ENCODE measurements at regions not wholly inside any gene's neighbourhood (a gene's known extent, or its start where the extent isn't known, plus 50 kb on each side); places are given as distances from the start of the nearest gene placed in this dataset.

GRCh38 chr10:29713450-29713849 lies 78.7 kb upstream of the SVIL start:
- Histone ChIP-seq H3K36me3 (ENCODE audit: insufficient read depth in 1 of 2, low read depth in 1 of 2) (peaks cover 0 to 13% of the 10 kb centered on the region in 2 donors), H3K4me1 (peaks cover 42% of the 10 kb centered on the region), H3K9me3 (no peaks in the 10 kb centered on the region), H3K27ac (no peak overlapping the region), H3K4me3 (no peak overlapping the region), H3K27me3 (ENCODE audit: insufficient read depth in 3 of 3, low read length in 2 of 3) (no peaks in the 10 kb centered on the region)
- DNase-seq (no peak), ATAC-seq (no peak)
- 60 to 75% (median 62%) methylated on average over 2 of the region's 2 CpGs for WGBS, 3 donors
- TF ChIP-seq CTCF (IDR thresholded peaks at IDR 0.05), result no peak
- intact Hi-C loops (cut with DNase I), result loop anchor here in 1 of 2 donors (5.0 kb wide), 1 partner anchor 51 kb away; no protein-coding TSS in a partner anchor

- peak overlapping the region; percentile 2 for H3K27ac ChIP-seq
- intact Hi-C loops (cut with DNase I), result loop anchor here in 1 of 2 donors (5.0 kb wide), 1 partner anchor 50 kb away; no protein-coding TSS in a partner anchor
- peak; percentile 59 to 75 (median 62) for ATAC-seq
Observed at GRCh38 chr10:29712108-29712507, 77.3 kb upstream of the SVIL start.

GRCh38 chr10:29710128-29710527 lies 75.4 kb upstream of the SVIL start:
- Histone ChIP-seq H3K27me3 (ENCODE audit: insufficient read depth in 3 of 3, low read length in 2 of 3) (no peaks in the 10 kb centered on the region), H3K27ac (no peak overlapping the region), H3K4me3 (no peak overlapping the region), H3K4me1 (peaks cover 27% of the 10 kb centered on the region), H3K36me3 (ENCODE audit: insufficient read depth in 1 of 2, low read depth in 1 of 2) (peaks cover 0 to 27% of the 10 kb centered on the region in 2 donors), H3K9me3 (no peaks in the 10 kb centered on the region)
- TF ChIP-seq CTCF (IDR thresholded peaks at IDR 0.05), result no peak
- ATAC-seq (no peak), DNase-seq (no peak)
- 72 to 97% (median 75%) methylated on average over 8 of the region's 8 CpGs for WGBS, 3 donors
- intact Hi-C loops (cut with DNase I), result loop anchor here in 1 of 2 donors (5.0 kb wide), 1 partner anchor 48 kb away; no protein-coding TSS in a partner anchor

More at GRCh38 chr10:29712108-29712507, 77.3 kb upstream of the SVIL start:
- Histone ChIP-seq H3K4me3 (no peak overlapping the region), H3K27me3 (ENCODE audit: insufficient read depth in 3 of 3, low read length in 2 of 3) (no peaks in the 10 kb centered on the region), H3K36me3 (ENCODE audit: insufficient read depth in 1 of 2, low read depth in 1 of 2) (peaks cover 0 to 14% of the 10 kb centered on the region in 2 donors), H3K9me3 (no peaks in the 10 kb centered on the region), H3K4me1 (peaks cover 42% of the 10 kb centered on the region)
- no peak for TF ChIP-seq CTCF (IDR thresholded peaks at IDR 0.05)
- WGBS, 3 donors, result 26 to 36% (median 32%) methylated on average over 7 of the region's 7 CpGs
- DNase-seq, result no peak

- Histone ChIP-seq H3K9me3 (no peaks in the 10 kb centered on the region), H3K27me3 (ENCODE audit: insufficient read depth in 3 of 3, low read length in 2 of 3) (no peaks in the 10 kb centered on the region), H3K36me3 (ENCODE audit: insufficient read depth in 1 of 2, low read depth in 1 of 2) (peaks cover 0 to 29% of the 10 kb centered on the region in 2 donors), H3K4me3 (no peak overlapping the region), H3K4me1 (peaks cover 26% of the 10 kb centered on the region), H3K27ac (no peak overlapping the region)
- ATAC-seq (peak in 3 of 4 donors; percentile 5 to 23 (median 11)), DNase-seq (no peak)
- TF ChIP-seq CTCF (IDR thresholded peaks at IDR 0.05), result no peak
- intact Hi-C loops (cut with DNase I), result loop anchor here in 1 of 2 donors (5.0 kb wide), 1 partner anchor 47 kb away; no protein-coding TSS in a partner anchor
- 78 to 87% (median 83%) methylated on average over 13 of the region's 13 CpGs for WGBS, 3 donors
Observed at GRCh38 chr10:29709484-29710002, 74.8 kb upstream of the SVIL start.

- intact Hi-C loops (cut with DNase I), result no loop called here
- H3K36me3 ChIP-seq (ENCODE audit: insufficient read depth in 1 of 2, low read depth in 1 of 2), result peaks cover 0 to 18% of the 10 kb centered on the region in 2 donors
- WGBS, 3 donors, result 51 to 56% (median 53%) methylated on average over 9 of the region's 9 CpGs
- peaks cover 38% of the 10 kb centered on the region for H3K4me1 ChIP-seq
- no peak for TF ChIP-seq CTCF (IDR thresholded peaks at IDR 0.05)
- H3K27ac ChIP-seq, result no peak overlapping the region
- H3K4me3 ChIP-seq, result no peak overlapping the region
- no peaks in the 10 kb centered on the region for H3K9me3 ChIP-seq
- no peaks in the 10 kb centered on the region for H3K27me3 ChIP-seq (ENCODE audit: insufficient read depth in 3 of 3, low read length in 2 of 3)
- no peak for DNase-seq
- peak in 2 of 4 donors; percentile 8 to 18 for ATAC-seq
Observed at GRCh38 chr10:29703271-29703670, 68.5 kb upstream of the SVIL start.
